Upper lobe of left lung (tissue), 4 donors: ENCODE measurements at regions not wholly inside any gene's neighbourhood (a gene's known extent, or its start where the extent isn't known, plus 50 kb on each side); places are given as distances from the start of the nearest gene placed in this dataset.

Experiments
- CTCF ChIP-seq, 6 experiments: fragments of 450-650 bp in 4 of 6; fragments of 200-600 bp in 2 of 6; sonication (generic) in 2 of 6; IDR thresholded peaks; one replicate each; pipeline ENCODE4 v1.5.1; 2016 to 2019; ENCODE audit warnings: antibody characterized with exemption in 6 of 6
- EP300 ChIP-seq, 4 donors: sonication (generic); formaldehyde crosslinking; IDR thresholded peaks; one replicate each; pipeline ENCODE4 v1.5.1; 2017; ENCODE audit warnings: antibody characterized with exemption in 4 of 4, control low read depth in 2 of 4
- POLR2A ChIP-seq, 4 donors: fragments of 450-650 bp; IDR thresholded peaks; one replicate each; pipeline ENCODE4 v1.5.1; 2016 to 2017; ENCODE audit warnings: antibody characterized with exemption in 4 of 4, mild to moderate bottlenecking in 2 of 4
- POLR2AphosphoS5 ChIP-seq, 2 donors: sonication (generic); formaldehyde crosslinking; IDR thresholded peaks; one replicate each; pipeline ENCODE4 v1.5.1; 2017; ENCODE audit warnings: antibody characterized with exemption in 2 of 2

- TF ChIP-seq EP300 (IDR thresholded peaks at IDR 0.05) (no peak), CTCF (IDR thresholded peaks at IDR 0.05) (no peak), POLR2AphosphoS5 (IDR thresholded peaks at IDR 0.05) (no peak), POLR2A (IDR thresholded peaks at IDR 0.05) (no peak)
Measured at GRCh38 chr1:230575886-230576500, 66.3 kb upstream of the COG2 start.
